GM18499 (cell line): ENCODE measurements at regions not wholly inside any gene's neighbourhood (a gene's known extent, or its start where the extent isn't known, plus 50 kb on each side); places are given as distances from the start of the nearest gene placed in this dataset.
A peak's percentile ranks its signal among the peaks of the same experiment; 100 is the strongest.

Experiments
- ATAC-seq: cut with Tn5 transposase; IDR thresholded peaks from one replicate; pipeline ENCODE4 v1.9.1; 2021; ENCODE audit warnings: moderate number of reproducible peaks; ENCODE audit not compliant: insufficient read depth, unreplicated experiment

DNA sequence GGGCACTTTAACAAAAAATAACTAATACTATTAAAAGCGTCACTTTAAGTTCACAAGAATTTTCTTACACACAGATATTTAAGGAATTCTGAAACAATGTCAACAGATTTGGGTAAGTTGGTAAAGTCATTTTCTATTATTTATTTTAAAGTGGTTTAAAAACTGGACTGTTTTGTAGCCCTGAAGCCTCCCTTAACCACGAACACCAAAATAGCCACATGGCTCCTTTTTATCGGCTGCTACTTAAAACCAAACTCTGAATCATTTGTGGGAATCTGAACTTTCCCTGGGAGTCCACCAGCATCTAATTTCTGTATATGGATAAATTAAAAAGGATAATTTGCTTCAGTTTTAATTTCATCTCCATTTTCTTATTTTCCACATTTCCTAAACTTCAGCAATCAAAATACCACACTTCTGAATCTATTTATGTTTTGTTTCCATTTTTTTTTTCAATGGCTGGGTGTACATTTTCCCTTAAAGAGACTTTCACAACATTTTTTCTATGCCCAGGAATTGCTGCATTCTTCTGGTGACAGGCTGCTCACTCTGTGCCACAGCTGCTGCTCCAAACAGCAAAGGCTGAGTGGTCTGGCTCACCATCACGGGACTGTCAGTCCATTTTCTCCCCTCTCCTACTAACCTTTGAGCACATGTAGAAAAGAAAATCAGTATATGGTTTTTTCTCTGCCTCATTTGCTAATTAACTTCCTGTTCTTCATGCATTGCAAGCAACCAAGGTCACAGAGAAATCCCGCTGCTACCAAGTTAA lies 255.5 kb upstream of the KCNJ16 start:
- no peak for ATAC-seq

- no peak for ATAC-seq
Observed at GRCh38 chr17:69820876-69821473, 254.1 kb upstream of the KCNJ16 start.

DNA sequence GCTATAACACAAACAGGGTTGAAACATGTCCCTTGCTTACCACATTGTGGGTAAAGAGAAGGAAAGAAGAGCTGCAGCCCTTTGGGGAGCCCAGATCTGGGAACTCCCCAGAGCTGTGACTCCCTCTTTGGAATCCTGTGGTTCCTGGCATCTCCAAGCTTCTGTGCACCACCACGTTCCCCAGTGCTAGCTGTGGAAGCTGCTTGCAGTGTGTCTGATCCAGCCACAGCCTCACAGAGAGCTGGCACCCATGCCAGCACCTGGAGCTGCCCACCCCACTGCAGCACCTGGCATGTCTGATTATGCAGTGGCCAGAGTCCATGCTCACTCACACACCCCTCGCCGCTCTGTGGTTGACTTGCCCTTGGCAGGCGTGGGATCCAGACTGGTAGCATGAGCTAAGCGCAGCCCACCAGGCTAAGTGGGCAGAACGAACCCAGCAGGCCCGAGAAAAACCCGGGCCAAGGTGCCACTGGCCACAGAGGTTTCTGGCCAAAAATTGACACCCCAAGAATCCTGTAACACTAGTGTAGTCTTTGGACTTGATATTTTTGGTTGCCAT lies 252.6 kb upstream of the KCNJ16 start:
- no peak for ATAC-seq

GRCh38 chr17:69828087-69828486 lies 246.9 kb upstream of the KCNJ16 start:
- ATAC-seq, result no peak

DNA sequence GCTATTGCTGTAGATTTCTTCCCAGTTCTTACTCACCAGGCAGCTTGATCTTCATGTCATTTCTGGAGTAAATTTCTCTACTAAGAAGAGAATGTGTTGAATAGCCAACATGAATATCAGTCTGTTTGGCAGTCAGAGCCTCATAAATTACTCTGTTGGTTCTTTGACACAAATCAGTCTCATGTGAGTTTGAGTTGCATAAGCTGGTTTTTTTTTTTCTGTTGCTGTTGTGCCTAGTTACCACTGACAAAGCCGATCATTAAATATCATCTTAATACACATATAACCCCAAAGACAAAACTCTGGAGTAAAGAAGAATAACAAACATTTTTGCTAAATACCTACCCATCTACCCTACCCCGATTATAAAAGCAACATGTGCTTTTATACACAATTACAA lies 240.5 kb upstream of the KCNJ16 start:
- ATAC-seq, result no peak

- no peak for ATAC-seq
Observed at GRCh38 chr17:69851736-69852135, 223.3 kb upstream of the KCNJ16 start.

GRCh38 chr17:69853541-69854224 lies 221.3 kb upstream of the KCNJ16 start:
- no peak for ATAC-seq

GRCh38 chr17:69854225-69854780 lies 220.7 kb upstream of the KCNJ16 start:
- no peak for ATAC-seq

GRCh38 chr17:69856946-69857345 lies 218.1 kb upstream of the KCNJ16 start:
- no peak for ATAC-seq

GRCh38 chr17:69857412-69857835 lies 217.6 kb upstream of the KCNJ16 start:
- ATAC-seq, result no peak

GRCh38 chr17:69858460-69858859 lies 216.6 kb upstream of the KCNJ16 start:
- no peak for ATAC-seq

GRCh38 chr17:69860142-69860680 lies 214.8 kb upstream of the KCNJ16 start:
- ATAC-seq, result no peak

GRCh38 chr17:69864462-69864861 lies 210.6 kb upstream of the KCNJ16 start:
- no peak for ATAC-seq

DNA sequence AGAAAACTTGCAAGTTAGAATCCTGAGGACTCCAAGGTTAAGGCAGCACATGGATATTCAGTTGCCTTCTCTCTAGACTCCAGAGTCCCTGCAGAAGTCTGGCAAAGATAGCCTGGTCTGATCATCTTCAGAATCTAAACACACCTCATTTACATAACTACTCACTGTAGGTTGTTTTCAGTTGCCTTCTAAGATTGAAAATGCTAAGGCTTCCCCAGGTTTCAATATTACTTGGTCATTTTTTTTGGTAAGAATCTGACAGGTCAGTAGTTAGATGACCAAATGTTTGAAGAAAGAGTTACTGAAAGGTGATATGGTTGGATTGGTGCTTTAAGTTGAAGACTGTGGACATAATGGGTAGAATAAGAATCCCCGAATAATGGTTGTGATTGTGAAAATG lies 205.4 kb upstream of the KCNJ16 start:
- peak; percentile 88 for ATAC-seq

- ATAC-seq, result peak; percentile 52
Observed at GRCh38 chr17:69870091-69870530, 204.9 kb upstream of the KCNJ16 start.

GRCh38 chr17:69870751-69871199 lies 204.2 kb upstream of the KCNJ16 start:
- ATAC-seq, result no peak

- no peak for ATAC-seq
Observed at GRCh38 chr17:69871318-69871717, 203.7 kb upstream of the KCNJ16 start.

DNA sequence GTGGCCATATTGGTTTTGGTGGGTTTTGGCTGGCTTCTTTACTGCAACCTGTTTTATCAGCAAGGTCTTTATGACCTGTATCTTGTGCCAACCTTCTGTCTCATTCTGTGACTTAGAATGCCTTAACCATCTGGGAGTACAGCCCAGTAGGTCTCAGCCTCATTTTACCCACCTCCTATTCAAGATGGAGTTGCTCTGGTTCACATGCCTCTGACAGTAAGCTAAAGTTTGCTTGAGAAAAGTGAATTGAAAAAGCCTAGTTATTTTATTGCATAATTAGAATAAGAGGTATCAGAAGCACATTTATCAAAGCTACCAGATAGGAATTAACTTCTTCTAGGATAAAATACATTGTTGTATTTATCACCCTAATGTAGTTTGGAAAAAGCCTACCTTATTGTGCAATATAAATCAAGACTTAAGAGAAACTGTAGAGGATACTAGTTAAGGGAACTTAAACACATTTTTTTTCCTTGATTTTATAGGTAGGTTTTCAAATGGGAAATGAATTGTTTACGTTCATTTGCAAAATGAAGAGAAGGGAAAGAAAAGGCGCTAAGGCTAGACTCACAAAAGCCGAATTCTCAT lies 202.3 kb upstream of the KCNJ16 start:
- no peak for ATAC-seq

DNA sequence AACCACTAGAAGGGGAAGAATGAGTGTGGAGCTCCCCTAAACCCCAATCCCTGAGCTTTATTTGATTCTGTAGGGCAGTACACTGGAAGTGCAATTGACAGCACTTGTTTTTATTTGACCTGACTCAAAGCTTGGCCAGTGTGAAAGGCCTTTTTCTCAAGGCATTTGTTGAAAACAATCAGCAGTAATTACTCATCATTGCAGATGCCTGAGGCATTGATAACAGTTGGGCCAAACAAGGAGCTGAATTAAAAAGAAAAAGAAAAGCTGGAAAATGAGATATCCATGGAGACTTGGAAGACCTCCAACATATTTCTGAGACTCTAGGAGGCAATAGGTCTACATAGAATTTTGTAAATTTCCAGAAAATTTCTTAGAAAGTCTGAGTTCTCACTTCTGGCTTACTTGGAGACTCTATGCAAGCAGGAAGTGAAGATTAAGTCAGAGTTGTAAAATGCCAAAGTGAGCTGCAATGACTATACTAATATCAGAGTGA lies 200.8 kb upstream of the KCNJ16 start:
- ATAC-seq, result no peak

DNA sequence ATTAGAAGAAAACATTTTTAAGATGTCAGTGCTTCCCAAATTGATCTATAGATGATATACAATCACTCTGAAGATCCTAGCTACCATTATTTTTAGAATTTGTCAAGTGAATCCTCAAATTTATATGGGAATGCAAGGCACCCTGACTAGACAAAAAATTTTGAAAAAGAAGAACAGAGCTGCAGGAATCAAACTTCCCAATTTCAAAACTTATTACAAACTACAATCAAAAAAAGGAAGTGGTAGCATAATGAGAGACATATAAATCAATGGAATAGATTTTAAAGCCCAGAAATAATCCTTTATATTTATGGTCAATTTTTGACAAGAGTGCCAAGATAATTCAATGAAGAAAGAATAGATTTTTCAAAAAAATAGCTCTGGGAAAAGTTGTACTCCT lies 198.3 kb upstream of the KCNJ16 start:
- no peak for ATAC-seq
